PFSK-1 (cell line): ENCODE measurements at regions not wholly inside any gene's neighbourhood (a gene's known extent, or its start where the extent isn't known, plus 50 kb on each side); places are given as distances from the start of the nearest gene placed in this dataset.

Experiments
- FOXP2 ChIP-seq: optimal IDR thresholded peaks from 2 replicates; pipeline ENCODE3; 2011; ENCODE audit warnings: borderline replicate concordance, control low read depth, inconsistent platforms; ENCODE audit not compliant: insufficient read depth; ENCODE audit errors: extremely low read length, extremely low read depth
- POLR2AphosphoS5 ChIP-seq: IDR thresholded peaks from 2 replicates; pipeline ENCODE4 v1.6.1; 2012; ENCODE audit warnings: low read depth, mild to moderate bottlenecking, control low read depth, low read length, moderate library complexity
- SIN3A ChIP-seq: IDR thresholded peaks from 2 replicates; pipeline ENCODE4 v1.6.1; 2012; ENCODE audit warnings: mild to moderate bottlenecking, low read length, moderate library complexity, borderline replicate concordance; ENCODE audit not compliant: insufficient read depth
- TAF1 ChIP-seq: IDR thresholded peaks from 2 replicates; pipeline ENCODE4 v1.6.1; 2012; ENCODE audit warnings: low read length, control low read depth, borderline replicate concordance; ENCODE audit not compliant: insufficient read depth
- TF ChIP-seq, protein P1 (sequence below), 2 experiments: IDR thresholded peaks; 2 replicates each; pipeline versions ENCODE4 v1.6.1 to v1.8.0; 2011 to 2012; ENCODE audit warnings: low read depth in 2 of 2, low read length in 2 of 2, control low read depth in 1 of 2, inconsistent platforms in 1 of 2, mild to moderate bottlenecking in 1 of 2, moderate library complexity in 1 of 2; ENCODE audit not compliant: insufficient read depth in 1 of 2

- TF ChIP-seq POLR2AphosphoS5 (no peak), TAF1 (no peak), SIN3A (no peak), FOXP2 (no peak)
- TF ChIP-seq, protein P1, sequence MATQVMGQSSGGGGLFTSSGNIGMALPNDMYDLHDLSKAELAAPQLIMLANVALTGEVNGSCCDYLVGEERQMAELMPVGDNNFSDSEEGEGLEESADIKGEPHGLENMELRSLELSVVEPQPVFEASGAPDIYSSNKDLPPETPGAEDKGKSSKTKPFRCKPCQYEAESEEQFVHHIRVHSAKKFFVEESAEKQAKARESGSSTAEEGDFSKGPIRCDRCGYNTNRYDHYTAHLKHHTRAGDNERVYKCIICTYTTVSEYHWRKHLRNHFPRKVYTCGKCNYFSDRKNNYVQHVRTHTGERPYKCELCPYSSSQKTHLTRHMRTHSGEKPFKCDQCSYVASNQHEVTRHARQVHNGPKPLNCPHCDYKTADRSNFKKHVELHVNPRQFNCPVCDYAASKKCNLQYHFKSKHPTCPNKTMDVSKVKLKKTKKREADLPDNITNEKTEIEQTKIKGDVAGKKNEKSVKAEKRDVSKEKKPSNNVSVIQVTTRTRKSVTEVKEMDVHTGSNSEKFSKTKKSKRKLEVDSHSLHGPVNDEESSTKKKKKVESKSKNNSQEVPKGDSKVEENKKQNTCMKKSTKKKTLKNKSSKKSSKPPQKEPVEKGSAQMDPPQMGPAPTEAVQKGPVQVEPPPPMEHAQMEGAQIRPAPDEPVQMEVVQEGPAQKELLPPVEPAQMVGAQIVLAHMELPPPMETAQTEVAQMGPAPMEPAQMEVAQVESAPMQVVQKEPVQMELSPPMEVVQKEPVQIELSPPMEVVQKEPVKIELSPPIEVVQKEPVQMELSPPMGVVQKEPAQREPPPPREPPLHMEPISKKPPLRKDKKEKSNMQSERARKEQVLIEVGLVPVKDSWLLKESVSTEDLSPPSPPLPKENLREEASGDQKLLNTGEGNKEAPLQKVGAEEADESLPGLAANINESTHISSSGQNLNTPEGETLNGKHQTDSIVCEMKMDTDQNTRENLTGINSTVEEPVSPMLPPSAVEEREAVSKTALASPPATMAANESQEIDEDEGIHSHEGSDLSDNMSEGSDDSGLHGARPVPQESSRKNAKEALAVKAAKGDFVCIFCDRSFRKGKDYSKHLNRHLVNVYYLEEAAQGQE (IDR thresholded peaks at IDR 0.05; ENCODE audit: insufficient read depth in 1 of 2, low read depth in 2 of 2, low read length in 2 of 2) = no peak
Observed at GRCh38 chr4:79050541-79050880, 111.3 kb upstream of the PAQR3 start.
